Endothelial cell of umbilical vein (primary cell): ENCODE measurements at regions not wholly inside any gene's neighbourhood (a gene's known extent, or its start where the extent isn't known, plus 50 kb on each side); places are given as distances from the start of the nearest gene placed in this dataset.

Experiments used
- BruUV-seq: library from RNA; stranded (reverse); fragments of 400-500 nt; replicated peaks from 2 replicates; lab custom pipeline; 2021; lab: Mats Ljungman, UMichigan
- CTCF ChIA-PET: fragments of 300-600, 350-600 bp; sonication (Branson Sonifier 250); formaldehyde crosslinking; loops from one replicate; lab custom pipeline; 2021; ENCODE audit warnings: antibody characterized with exemption, inconsistent platforms; lab: Charles Lee
- POLR2A ChIA-PET: fragments of 300-600, 350-600 bp; sonication (Branson Sonifier 250); formaldehyde crosslinking; loops from one replicate; lab custom pipeline; 2021; ENCODE audit warnings: antibody characterized with exemption, inconsistent platforms; lab: Charles Lee
- DNase-seq: peaks from one replicate; pipeline ENCODE4 v3.0.0-alpha.2; 2011; ENCODE audit warnings: low read depth, low spot score
- FAIRE-seq: peaks from 2 replicates; lab custom pipeline; 2011; peaks lifted over from hg19 to GRCh38; lab: Jason Lieb, UNC
- H2AFZ ChIP-seq: 2 replicates; pipeline ENCODE4 v1.6.0; 2012; ENCODE audit warnings: low read depth, low read length, control low read depth, inconsistent platforms
- H3K27ac ChIP-seq: 2 replicates; pipeline ENCODE4 v1.5.1; 2011; ENCODE audit warnings: low read depth, mild to moderate bottlenecking, control low read depth, low read length, moderate library complexity; ENCODE audit not compliant: insufficient read depth
- H3K27me3 ChIP-seq, 2 experiments: 2 replicates each; pipeline versions ENCODE4 v1.6.0 to v1.6.1; 2011; ENCODE audit warnings: low read length in 2 of 2, mixed read lengths in 1 of 2; ENCODE audit not compliant: control insufficient read depth in 2 of 2, insufficient read depth in 2 of 2
- H3K36me3 ChIP-seq, 2 experiments: 2 replicates in 1 of 2; 3 replicates in 1 of 2; pipeline ENCODE4 v1.5.1; 2011; ENCODE audit warnings: low read length in 2 of 2, mild to moderate bottlenecking in 1 of 2, moderate library complexity in 1 of 2; ENCODE audit not compliant: control insufficient read depth in 2 of 2, insufficient read depth in 2 of 2; ENCODE audit errors: extremely low read depth in 1 of 2
- H3K4me1 ChIP-seq: 3 replicates; pipeline ENCODE4 v1.5.1; 2011; ENCODE audit warnings: mild to moderate bottlenecking, low read length; ENCODE audit not compliant: control insufficient read depth, insufficient read depth; ENCODE audit errors: extremely low read depth
- H3K4me2 ChIP-seq: 2 replicates; pipeline ENCODE4 v1.6.1; 2011; ENCODE audit warnings: low read length, control low read depth, mixed read lengths; ENCODE audit not compliant: insufficient read depth
- H3K4me3 ChIP-seq, 3 experiments: fragments of 200-600 bp in 1 of 3; sonication (generic), shearing (Covaris generic) in 1 of 3; replicated peaks in 1 of 3; 2 replicates each; pipeline ENCODE4 v1.5.1; 2011 to 2016; ENCODE audit warnings: control low read depth in 3 of 3, low read length in 3 of 3, mild to moderate bottlenecking in 2 of 3, inconsistent platforms in 1 of 3, low read depth in 1 of 3, moderate library complexity in 1 of 3; ENCODE audit not compliant: insufficient read depth in 1 of 3
- H3K79me2 ChIP-seq: 2 replicates; pipeline ENCODE4 v1.6.0; 2012; ENCODE audit warnings: low read length, inconsistent platforms; ENCODE audit not compliant: control insufficient read depth, insufficient read depth
- H3K9ac ChIP-seq: replicated peaks from 2 replicates; pipeline ENCODE3; 2011; ENCODE audit warnings: low read length, control low read depth; ENCODE audit not compliant: insufficient read depth; ENCODE audit errors: extremely low read depth
- H3K9me1 ChIP-seq: replicated peaks from 3 replicates; pipeline ENCODE4 v1.6.0; 2011; ENCODE audit warnings: mild to moderate bottlenecking, low read length; ENCODE audit not compliant: control insufficient read depth, insufficient read depth; ENCODE audit errors: extremely low read depth
- H3K9me3 ChIP-seq: replicated peaks from 2 replicates; pipeline ENCODE4 v1.5.1; 2012; ENCODE audit warnings: low read length, inconsistent platforms; ENCODE audit not compliant: control insufficient read depth, insufficient read depth
- H4K20me1 ChIP-seq: replicated peaks from 2 replicates; pipeline ENCODE3; 2011; ENCODE audit warnings: mild to moderate bottlenecking, low read length; ENCODE audit not compliant: control insufficient read depth, insufficient read depth; ENCODE audit errors: extremely low read depth
- EZH2 ChIP-seq: IDR thresholded peaks from 2 replicates; pipeline ENCODE4 v1.6.1; 2012; ENCODE audit warnings: borderline replicate concordance, low read depth, mild to moderate bottlenecking, moderate library complexity, low read length, inconsistent platforms; ENCODE audit not compliant: severe bottlenecking
- FOS ChIP-seq: IDR thresholded peaks from 2 replicates; pipeline ENCODE4 v1.6.1; 2011; ENCODE audit warnings: mild to moderate bottlenecking, low read length, moderate library complexity, borderline replicate concordance; ENCODE audit not compliant: insufficient read depth
- GATA2 ChIP-seq: IDR thresholded peaks from 2 replicates; pipeline ENCODE4 v1.7.0; 2011; ENCODE audit warnings: low read depth, mild to moderate bottlenecking, moderate library complexity, mixed read lengths, low read length; ENCODE audit not compliant: insufficient read length, insufficient read depth
- JUN ChIP-seq: IDR thresholded peaks from 2 replicates; pipeline ENCODE4 v1.6.1; 2011; ENCODE audit warnings: borderline replicate concordance, low read depth; ENCODE audit not compliant: insufficient read length, insufficient read depth
- MYC ChIP-seq: IDR thresholded peaks from one replicate; pipeline ENCODE4 v1.6.1; 2011; ENCODE audit warnings: mild to moderate bottlenecking, low read depth, low read length
- POLR2A ChIP-seq: IDR thresholded peaks from 2 replicates; pipeline ENCODE4 v1.6.1; 2012; ENCODE audit warnings: low read depth, mild to moderate bottlenecking, control low read depth, low read length
- POLR2AphosphoS5 ChIP-seq: IDR thresholded peaks from 2 replicates; pipeline ENCODE4 v1.6.1; 2012; ENCODE audit warnings: low read depth, mild to moderate bottlenecking, control low read depth, low read length, moderate library complexity; ENCODE audit not compliant: insufficient read depth
- dilution Hi-C: fragments of 300-500 bp; cut with MboI; formaldehyde crosslinking; loops from one replicate; pipeline ENCODE4 v1.15.0; 2019; ENCODE audit warnings: low sequenced_read_pairs; ENCODE audit not compliant: extremely low pct_ligation_motif_present
- intact Hi-C: fragments of 100-400 bp; cut with micrococcal nuclease; formaldehyde crosslinking; loops from one replicate; pipeline ENCODE4 v1.10.0; 2022
- TF ChIP-seq, protein P1 (sequence below): IDR thresholded peaks from 2 replicates; pipeline ENCODE4 v1.6.1; 2011; ENCODE audit not compliant: insufficient read depth, insufficient read length
- TF ChIP-seq, protein P2 (sequence below), 2 donors: IDR thresholded peaks; 1 replicate in 1 of 2; 2 replicates in 1 of 2; pipeline ENCODE4 v1.5.1; 2011; ENCODE audit warnings: low read length in 2 of 2, mild to moderate bottlenecking in 2 of 2, moderate library complexity in 2 of 2, control low read depth in 1 of 2, inconsistent platforms in 1 of 2, low read depth in 1 of 2; ENCODE audit not compliant: insufficient read depth in 1 of 2; ENCODE audit errors: extremely low read depth in 1 of 2

DNA sequence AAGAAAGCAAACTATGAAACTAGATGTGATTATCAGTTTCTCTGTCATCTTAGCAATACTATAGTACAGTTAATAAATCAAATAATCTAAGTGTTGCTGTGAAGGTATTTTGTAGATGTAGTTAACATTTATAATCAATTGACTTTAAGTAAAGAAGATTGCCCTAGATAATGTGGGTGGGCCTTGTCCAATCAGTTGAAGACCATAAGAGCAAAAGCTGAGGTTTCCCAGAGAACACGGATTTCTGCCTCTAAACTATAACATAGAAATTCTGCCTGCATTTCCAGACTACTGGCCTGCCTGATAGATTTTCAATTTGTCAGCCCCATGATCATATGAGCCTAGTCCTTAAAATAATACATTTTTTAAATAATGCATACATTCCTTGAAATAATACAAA, 222.9 kb downstream of the PCDH18 start:
- H4K20me1 ChIP-seq: no peaks in the 10 kb centered on the region
- dilution Hi-C loops (no loop called here), intact Hi-C loops (no loop called here)
- H3K4me3 ChIP-seq: no peak overlapping the region
- H3K36me3 ChIP-seq: no peaks in the 10 kb centered on the region
- DNase-seq (no peak), FAIRE-seq (no peak)
- no peaks in the 10 kb centered on the region for H3K4me1 ChIP-seq
- H3K79me2 ChIP-seq: no peaks in the 10 kb centered on the region
- POLR2A ChIA-PET: no interaction called here
- H3K9ac ChIP-seq: no peak overlapping the region
- TF ChIP-seq POLR2AphosphoS5 (no peak), JUN (no peak), FOS (no peak), MYC (no peak), GATA2 (no peak), EZH2 (no peak), POLR2A (no peak)
- TF ChIP-seq, protein P1, sequence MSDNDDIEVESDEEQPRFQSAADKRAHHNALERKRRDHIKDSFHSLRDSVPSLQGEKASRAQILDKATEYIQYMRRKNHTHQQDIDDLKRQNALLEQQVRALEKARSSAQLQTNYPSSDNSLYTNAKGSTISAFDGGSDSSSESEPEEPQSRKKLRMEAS: no peak
- TF ChIP-seq, protein P2, sequence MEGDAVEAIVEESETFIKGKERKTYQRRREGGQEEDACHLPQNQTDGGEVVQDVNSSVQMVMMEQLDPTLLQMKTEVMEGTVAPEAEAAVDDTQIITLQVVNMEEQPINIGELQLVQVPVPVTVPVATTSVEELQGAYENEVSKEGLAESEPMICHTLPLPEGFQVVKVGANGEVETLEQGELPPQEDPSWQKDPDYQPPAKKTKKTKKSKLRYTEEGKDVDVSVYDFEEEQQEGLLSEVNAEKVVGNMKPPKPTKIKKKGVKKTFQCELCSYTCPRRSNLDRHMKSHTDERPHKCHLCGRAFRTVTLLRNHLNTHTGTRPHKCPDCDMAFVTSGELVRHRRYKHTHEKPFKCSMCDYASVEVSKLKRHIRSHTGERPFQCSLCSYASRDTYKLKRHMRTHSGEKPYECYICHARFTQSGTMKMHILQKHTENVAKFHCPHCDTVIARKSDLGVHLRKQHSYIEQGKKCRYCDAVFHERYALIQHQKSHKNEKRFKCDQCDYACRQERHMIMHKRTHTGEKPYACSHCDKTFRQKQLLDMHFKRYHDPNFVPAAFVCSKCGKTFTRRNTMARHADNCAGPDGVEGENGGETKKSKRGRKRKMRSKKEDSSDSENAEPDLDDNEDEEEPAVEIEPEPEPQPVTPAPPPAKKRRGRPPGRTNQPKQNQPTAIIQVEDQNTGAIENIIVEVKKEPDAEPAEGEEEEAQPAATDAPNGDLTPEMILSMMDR (IDR thresholded peaks at IDR 0.05; ENCODE audit: extremely low read depth in 1 of 2, insufficient read depth in 1 of 2, low read depth in 1 of 2, low read length in 2 of 2): no peak
- H3K27me3 ChIP-seq: no peaks in the 10 kb centered on the region
- no peak overlapping the region for H3K4me2 ChIP-seq
- no peak overlapping the region for H3K27ac ChIP-seq
- CTCF ChIA-PET: no interaction called here
- no peak overlapping the region for H2AFZ ChIP-seq
- H3K9me1 ChIP-seq: no peaks in the 10 kb centered on the region
- no peaks in the 10 kb centered on the region for H3K9me3 ChIP-seq
- no TSS peak for BruUV-seq
